ENCODE measurements at regions not wholly inside any gene's neighbourhood (a gene's known extent, or its start where the extent isn't known, plus 50 kb on each side); places are given as distances from the start of the nearest gene placed in this dataset.
"Not testable (repeated sequence)": the region's sequence is repeated elsewhere in the genome, so short reads cannot be mapped to it uniquely, and the experiment has no call there.

GRCh38 chr6:141916682-141917505, 215.8 kb upstream of the GJE1 start:
- in situ Hi-C loops (cut with MboI; ENCODE audit: low pct_unique_long_range_greater_than_20kb, low sequenced_read_pairs), result not testable (repeated sequence)

GRCh38 chr6:141914646-141915045, 218.1 kb upstream of the GJE1 start:
- in situ Hi-C loops (cut with MboI; ENCODE audit: low pct_unique_long_range_greater_than_20kb, low sequenced_read_pairs), result no loop called here

More at GRCh38 chr6:141916682-141917505, 215.8 kb upstream of the GJE1 start:
- not testable (repeated sequence) for DNase-seq

GRCh38 chr6:141906569-141907080, 226.1 kb upstream of the GJE1 start:
- DNase-seq, result no peak
- in situ Hi-C loops (cut with MboI; ENCODE audit: low pct_unique_long_range_greater_than_20kb, low sequenced_read_pairs), result no loop called here

More at GRCh38 chr6:141914646-141915045, 218.1 kb upstream of the GJE1 start:
- DNase-seq, result no peak

GRCh38 chr6:141890661-141891060, 242.1 kb upstream of the GJE1 start:
- in situ Hi-C loops (cut with MboI; ENCODE audit: low pct_unique_long_range_greater_than_20kb, low sequenced_read_pairs), result no loop called here
- no peak for DNase-seq

- DNase-seq, result no peak
- in situ Hi-C loops (cut with MboI; ENCODE audit: low pct_unique_long_range_greater_than_20kb, low sequenced_read_pairs), result no loop called here
Measured at GRCh38 chr6:141884850-141885249, 247.9 kb upstream of the GJE1 start.

- in situ Hi-C loops (cut with MboI; ENCODE audit: low pct_unique_long_range_greater_than_20kb, low sequenced_read_pairs), result no loop called here
- no peak for DNase-seq
Measured at GRCh38 chr6:141878686-141879085, 254.0 kb upstream of the GJE1 start.

- in situ Hi-C loops (cut with MboI; ENCODE audit: low pct_unique_long_range_greater_than_20kb, low sequenced_read_pairs), result no loop called here
Measured at GRCh38 chr6:141877275-141877983, 255.3 kb upstream of the GJE1 start.

GRCh38 chr6:141874930-141875602, 257.7 kb upstream of the GJE1 start:
- in situ Hi-C loops (cut with MboI; ENCODE audit: low pct_unique_long_range_greater_than_20kb, low sequenced_read_pairs), result no loop called here
- DNase-seq, result no peak

More at GRCh38 chr6:141877275-141877983, 255.3 kb upstream of the GJE1 start:
- no peak for DNase-seq

GRCh38 chr6:141869509-141869908, 263.2 kb upstream of the GJE1 start:
- DNase-seq; in situ Hi-C loops (cut with MboI; ENCODE audit: low pct_unique_long_range_greater_than_20kb, low sequenced_read_pairs): not testable (repeated sequence)

GRCh38 chr6:141867767-141868166, 265.0 kb upstream of the GJE1 start:
- in situ Hi-C loops (cut with MboI; ENCODE audit: low pct_unique_long_range_greater_than_20kb, low sequenced_read_pairs), result no loop called here
- no peak for DNase-seq

GRCh38 chr6:141866731-141867497, 265.8 kb upstream of the GJE1 start:
- in situ Hi-C loops (cut with MboI; ENCODE audit: low pct_unique_long_range_greater_than_20kb, low sequenced_read_pairs), result no loop called here
- DNase-seq, result no peak

GRCh38 chr6:141851063-141851462, 281.7 kb upstream of the GJE1 start:
- in situ Hi-C loops (cut with MboI; ENCODE audit: low pct_unique_long_range_greater_than_20kb, low sequenced_read_pairs), result no loop called here
- DNase-seq, result no peak

GRCh38 chr6:141848029-141848890, 284.5 kb upstream of the GJE1 start:
- no peak for DNase-seq
- in situ Hi-C loops (cut with MboI; ENCODE audit: low pct_unique_long_range_greater_than_20kb, low sequenced_read_pairs), result no loop called here

- in situ Hi-C loops (cut with MboI; ENCODE audit: low pct_unique_long_range_greater_than_20kb, low sequenced_read_pairs), result no loop called here
- DNase-seq, result no peak
Measured at GRCh38 chr6:141846639-141847038, 286.1 kb upstream of the GJE1 start.

GRCh38 chr6:141843178-141843834, 289.4 kb upstream of the GJE1 start:
- DNase-seq, result no peak
- in situ Hi-C loops (cut with MboI; ENCODE audit: low pct_unique_long_range_greater_than_20kb, low sequenced_read_pairs), result no loop called here

GRCh38 chr6:141833001-141833655, 299.6 kb upstream of the GJE1 start:
- no peak for DNase-seq
- in situ Hi-C loops (cut with MboI; ENCODE audit: low pct_unique_long_range_greater_than_20kb, low sequenced_read_pairs), result no loop called here

- in situ Hi-C loops (cut with MboI; ENCODE audit: low pct_unique_long_range_greater_than_20kb, low sequenced_read_pairs), result no loop called here
- no peak for DNase-seq
Measured at GRCh38 chr6:141830530-141830929, 302.2 kb upstream of the GJE1 start.
